IMR-90 (cell line): ENCODE measurements at regions not wholly inside any gene's neighbourhood (a gene's known extent, or its start where the extent isn't known, plus 50 kb on each side); places are given as distances from the start of the nearest gene placed in this dataset.

Source experiments
- ATAC-seq: fragments of 200-7000 bp; cut with Tn5 transposase; 2 replicates; pipeline ENCODE4 v1.9.1; 2020; ENCODE audit warnings: low read depth, mild to moderate bottlenecking, moderate library complexity
- BruUV-seq: library from RNA; stranded (reverse); fragments of 400-500 nt; replicated peaks from 2 replicates; lab custom pipeline; 2021; lab: Mats Ljungman, UMichigan
- CTCF ChIA-PET: fragments of 300-600 bp; formaldehyde crosslinking; extraction: SDS; loops from one replicate; lab custom pipeline; 2021; ENCODE audit warnings: antibody characterized with exemption; lab: Yijun Ruan, JAX
- POLR2A ChIA-PET: fragments of 300-600 bp; sonication (Branson Sonifier 250); formaldehyde crosslinking; loops from one replicate; lab custom pipeline; 2022; ENCODE audit warnings: antibody characterized with exemption; ENCODE audit not compliant: unreplicated experiment; lab: Charles Lee
- DNase-seq: peaks from one replicate; pipeline ENCODE4 v3.0.0; 2013
- H2AFZ ChIP-seq: replicated peaks from 2 replicates; pipeline ENCODE3; 2013; ENCODE audit warnings: low read length, mild to moderate bottlenecking; ENCODE audit not compliant: poor library complexity
- H2AK5ac ChIP-seq: 2 replicates; pipeline ENCODE4 v1.6.1; 2013; ENCODE audit warnings: low read depth, low read length, inconsistent platforms
- H2AK9ac ChIP-seq: replicated peaks from 2 replicates; pipeline ENCODE3; 2013; ENCODE audit warnings: mild to moderate bottlenecking, low read depth, low read length, moderate library complexity; ENCODE audit not compliant: poor library complexity
- H2BK120ac ChIP-seq: 2 replicates; pipeline ENCODE4 v1.6.1; 2013; ENCODE audit warnings: low read depth, low read length, inconsistent platforms
- H2BK15ac ChIP-seq: 3 replicates; pipeline ENCODE4 v1.6.1; 2013; ENCODE audit warnings: low read depth, low read length, inconsistent platforms
- H2BK20ac ChIP-seq: 2 replicates; pipeline ENCODE4 v1.6.1; 2013; ENCODE audit warnings: low read depth, mild to moderate bottlenecking, inconsistent platforms, low read length, moderate library complexity
- H2BK5ac ChIP-seq: 2 replicates; pipeline ENCODE4 v1.6.1; 2013; ENCODE audit warnings: mild to moderate bottlenecking, low read depth, low read length, inconsistent platforms; ENCODE audit not compliant: poor library complexity, severe bottlenecking
- H3K14ac ChIP-seq: replicated peaks from 2 replicates; pipeline ENCODE4 v1.6.1; 2013; ENCODE audit warnings: low read depth, low read length, inconsistent platforms
- H3K18ac ChIP-seq: 2 replicates; pipeline ENCODE4 v1.6.1; 2013; ENCODE audit warnings: low read depth, low read length, control low read depth
- H3K23ac ChIP-seq: 2 replicates; pipeline ENCODE4 v1.6.1; 2013; ENCODE audit warnings: low read depth, low read length, inconsistent platforms
- H3K27ac ChIP-seq: 2 replicates; pipeline ENCODE4 v1.5.1; 2013; ENCODE audit warnings: mild to moderate bottlenecking, control low read depth, low read length; ENCODE audit not compliant: insufficient read depth
- H3K27me3 ChIP-seq: 2 replicates; pipeline ENCODE4 v1.6.1; 2013; ENCODE audit warnings: low read length; ENCODE audit not compliant: control insufficient read depth, insufficient read depth
- H3K36me3 ChIP-seq: 2 replicates; pipeline ENCODE4 v1.6.1; 2013; ENCODE audit warnings: low read length, mixed read lengths; ENCODE audit not compliant: control insufficient read depth, insufficient read depth
- H3K4ac ChIP-seq: 2 replicates; pipeline ENCODE4 v1.6.1; 2013; ENCODE audit warnings: low read depth, low read length, inconsistent platforms
- H3K4me1 ChIP-seq: 2 replicates; pipeline ENCODE4 v1.6.1; 2013; ENCODE audit warnings: low read length, mixed read lengths; ENCODE audit not compliant: control insufficient read depth, insufficient read depth
- H3K4me2 ChIP-seq: 2 replicates; pipeline ENCODE4 v1.6.1; 2013; ENCODE audit warnings: low read depth, mild to moderate bottlenecking, control low read depth, low read length, moderate library complexity
- H3K4me3 ChIP-seq: 2 replicates; pipeline ENCODE4 v1.5.1; 2013; ENCODE audit warnings: low read depth, mild to moderate bottlenecking, control low read depth, low read length, moderate library complexity; ENCODE audit not compliant: insufficient read depth
- H3K56ac ChIP-seq: 2 replicates; pipeline ENCODE4 v1.6.1; 2013; ENCODE audit warnings: low read length, inconsistent platforms; ENCODE audit not compliant: insufficient read depth; ENCODE audit errors: extremely low read depth
- H3K79me1 ChIP-seq, 2 experiments: 2 replicates each; pipeline ENCODE4 v1.6.1; 2013; ENCODE audit warnings: low read length in 2 of 2, inconsistent platforms in 1 of 2, low read depth in 1 of 2
- H3K9ac ChIP-seq: 2 replicates; pipeline ENCODE4 v1.6.1; 2013; ENCODE audit warnings: low read depth, low read length, control low read depth
- H3K9me1 ChIP-seq: 2 replicates; pipeline ENCODE4 v1.6.1; 2013; ENCODE audit warnings: low read length, inconsistent platforms; ENCODE audit not compliant: insufficient read depth
- H3K9me3 ChIP-seq: 2 replicates; pipeline ENCODE4 v1.6.1; 2013; ENCODE audit warnings: low read length; ENCODE audit not compliant: control insufficient read depth, insufficient read depth
- H4K20me1 ChIP-seq: 2 replicates; pipeline ENCODE4 v1.6.1; 2013; ENCODE audit warnings: low read length, inconsistent platforms; ENCODE audit not compliant: insufficient read depth
- H4K5ac ChIP-seq: 2 replicates; pipeline ENCODE4 v1.6.1; 2013; ENCODE audit warnings: mild to moderate bottlenecking, low read depth, low read length, control low read depth
- H4K8ac ChIP-seq, 2 experiments: 2 replicates each; pipeline ENCODE4 v1.6.1; 2013; ENCODE audit warnings: low read depth in 2 of 2, low read length in 2 of 2, control low read depth in 1 of 2, inconsistent platforms in 1 of 2
- H4K91ac ChIP-seq: 2 replicates; pipeline ENCODE4 v1.6.1; 2013; ENCODE audit warnings: low read depth, low read length, inconsistent platforms; ENCODE audit not compliant: insufficient read depth
- FOS ChIP-seq: fragments of 150-350 bp; IDR thresholded peaks from 2 replicates; pipeline ENCODE4 v1.6.1; 2016; ENCODE audit warnings: low read depth, low read length
- MAZ ChIP-seq: IDR thresholded peaks from 2 replicates; pipeline ENCODE4 v1.6.1; 2012; ENCODE audit warnings: low read depth, mild to moderate bottlenecking, low read length, improper control_type of control experiment, moderate library complexity, borderline replicate concordance
- USF2 ChIP-seq: fragments of 150-350 bp; IDR thresholded peaks from 2 replicates; pipeline ENCODE4 v1.6.1; 2017; ENCODE audit warnings: mild to moderate bottlenecking, antibody characterized with exemption, low read length, low read depth
- dilution Hi-C: fragments of 300-500 bp; cut with HindIII; formaldehyde crosslinking; loops from one replicate; pipeline ENCODE4 v1.14.3; 2018; ENCODE audit warnings: low sequenced_read_pairs; ENCODE audit not compliant: unreplicated experiment
- in situ Hi-C: fragments of 300-500 bp; cut with MboI; formaldehyde crosslinking; loops from 3 replicates; pipeline ENCODE4 v1.14.3; 2019; ENCODE audit warnings: low sequenced_read_pairs, inconsistent platforms, mixed read lengths
- intact Hi-C: fragments of 100-400 bp; cut with micrococcal nuclease; formaldehyde crosslinking; loops from 2 replicates; pipeline ENCODE4 v1.10.0; 2022

GRCh38 chr10:90051053-90051452, 349.7 kb downstream of the KIF20B start:
- Histone ChIP-seq H4K20me1 (no peaks in the 10 kb centered on the region), H3K4me2 (no peak overlapping the region), H3K4me1 (no peaks in the 10 kb centered on the region), H3K9me3 (no peaks in the 10 kb centered on the region), H3K9me1 (no peaks in the 10 kb centered on the region), H2BK5ac (no peak overlapping the region), H2BK15ac (no peak overlapping the region), H3K9ac (no peak overlapping the region), H2AK9ac (no peak overlapping the region), H3K27ac (no peak overlapping the region), H3K4ac (no peak overlapping the region), H4K91ac (no peak overlapping the region), H4K8ac (no peak overlapping the region), H4K5ac (no peak overlapping the region), H2BK20ac (no peak overlapping the region), H3K18ac (no peak overlapping the region), H2BK120ac (no peak overlapping the region), H2AK5ac (no peak overlapping the region), H3K36me3 (no peaks in the 10 kb centered on the region), H3K4me3 (no peak overlapping the region), H3K27me3 (no peaks in the 10 kb centered on the region), H2AFZ (no peak overlapping the region), H3K23ac (no peak overlapping the region), H3K79me1 (no peaks in the 10 kb centered on the region), H3K56ac (no peak overlapping the region), H3K14ac (no peak overlapping the region)
- in situ Hi-C loops (no loop called here), dilution Hi-C loops (no loop called here), intact Hi-C loops (no loop called here)
- ChIA-PET POLR2A (no interaction called here), CTCF (no interaction called here)
- no peak for DNase-seq
- BruUV-seq: no TSS peak
- TF ChIP-seq FOS: no peak
- no peak for TF ChIP-seq USF2
- TF ChIP-seq MAZ: no peak
- ATAC-seq: no peak
